Dendritic cell treated with granulocyte-macrophage colony-stimulating factor and Interleukin-4, amounts not matched to agents 40 ng/mL and 50 ng/mL, for 4 days (primary cell): ENCODE measurements at regions not wholly inside any gene's neighbourhood (a gene's known extent, or its start where the extent isn't known, plus 50 kb on each side); places are given as distances from the start of the nearest gene placed in this dataset.
"Not testable (repeated sequence)": the region's sequence is repeated elsewhere in the genome, so short reads cannot be mapped to it uniquely, and the experiment has no call there.

Experiments used
- H3K27ac Mint-ChIP-seq: one replicate; pipeline ENCODE4 v1.8.0; 2022; ENCODE audit warnings: mild to moderate bottlenecking, mixed read lengths
- H3K27me3 Mint-ChIP-seq: one replicate; pipeline ENCODE4 v1.8.0; 2022; ENCODE audit warnings: mild to moderate bottlenecking, mixed read lengths
- H3K36me3 Mint-ChIP-seq: one replicate; pipeline ENCODE4 v1.8.0; 2022; ENCODE audit warnings: low read depth, mixed read lengths
- H3K4me1 Mint-ChIP-seq: one replicate; pipeline ENCODE4 v1.8.0; 2022; ENCODE audit warnings: low read depth, mixed read lengths
- H3K4me3 Mint-ChIP-seq: one replicate; pipeline ENCODE4 v1.8.0; 2022; ENCODE audit warnings: mild to moderate bottlenecking, moderate library complexity, mixed read lengths
- H3K9me3 Mint-ChIP-seq: one replicate; pipeline ENCODE4 v1.8.0; 2022; ENCODE audit warnings: mixed read lengths
- intact Hi-C: fragments of 100-400 bp; cut with micrococcal nuclease; formaldehyde crosslinking; loops from one replicate; pipeline ENCODE4 v1.15.0; 2022

- H3K36me3 Mint-ChIP-seq, H3K9me3 Mint-ChIP-seq, H3K4me1 Mint-ChIP-seq, H3K27me3 Mint-ChIP-seq, H3K27ac Mint-ChIP-seq, intact Hi-C loops, H3K4me3 Mint-ChIP-seq: not testable (repeated sequence)
These were observed 3732.0 kb upstream of the OR11H1 start for GRCh38 chr22:11795979-11796378.

GRCh38 chr22:11815481-11815880, 3712.5 kb upstream of the OR11H1 start:
- H3K4me1 Mint-ChIP-seq, H3K36me3 Mint-ChIP-seq, H3K27ac Mint-ChIP-seq, H3K4me3 Mint-ChIP-seq, intact Hi-C loops, H3K27me3 Mint-ChIP-seq: not testable (repeated sequence)
- peaks cover 55% of the 10 kb centered on the region for H3K9me3 Mint-ChIP-seq

GRCh38 chr22:11818845-11819244, 3709.1 kb upstream of the OR11H1 start:
- intact Hi-C loops, H3K36me3 Mint-ChIP-seq, H3K27me3 Mint-ChIP-seq, H3K4me1 Mint-ChIP-seq, H3K4me3 Mint-ChIP-seq, H3K27ac Mint-ChIP-seq: not testable (repeated sequence)
- H3K9me3 Mint-ChIP-seq = peaks cover 75% of the 10 kb centered on the region

GRCh38 chr22:11822326-11822725, 3705.7 kb upstream of the OR11H1 start:
- H3K4me3 Mint-ChIP-seq, H3K27ac Mint-ChIP-seq, H3K27me3 Mint-ChIP-seq, H3K36me3 Mint-ChIP-seq, intact Hi-C loops, H3K4me1 Mint-ChIP-seq: not testable (repeated sequence)
- peaks cover 59% of the 10 kb centered on the region for H3K9me3 Mint-ChIP-seq

GRCh38 chr22:11825009-11825408, 3703.0 kb upstream of the OR11H1 start:
- H3K9me3 Mint-ChIP-seq = peaks cover 38% of the 10 kb centered on the region
- H3K4me1 Mint-ChIP-seq, H3K36me3 Mint-ChIP-seq, intact Hi-C loops, H3K4me3 Mint-ChIP-seq, H3K27ac Mint-ChIP-seq, H3K27me3 Mint-ChIP-seq: not testable (repeated sequence)

- H3K36me3 Mint-ChIP-seq, H3K4me3 Mint-ChIP-seq, H3K27me3 Mint-ChIP-seq, H3K27ac Mint-ChIP-seq, H3K4me1 Mint-ChIP-seq, intact Hi-C loops: not testable (repeated sequence)
- H3K9me3 Mint-ChIP-seq = peaks cover 28% of the 10 kb centered on the region
These were observed 3702.0 kb upstream of the OR11H1 start for GRCh38 chr22:11826000-11826399.

GRCh38 chr22:11829426-11829825, 3698.6 kb upstream of the OR11H1 start:
- H3K9me3 Mint-ChIP-seq, H3K36me3 Mint-ChIP-seq, H3K4me1 Mint-ChIP-seq, H3K27me3 Mint-ChIP-seq, intact Hi-C loops, H3K4me3 Mint-ChIP-seq, H3K27ac Mint-ChIP-seq: not testable (repeated sequence)
